ENCODE measurements at regions not wholly inside any gene's neighbourhood (a gene's known extent, or its start where the extent isn't known, plus 50 kb on each side); places are given as distances from the start of the nearest gene placed in this dataset.

GRCh38 chr13:76600081-76600480, 286.1 kb downstream of the KCTD12 start:
- TF ChIP-seq POLR2A (IDR thresholded peaks at IDR 0.05; ENCODE audit: control extremely low read depth in 1 of 2, low read depth in 2 of 2, low read length in 2 of 2) (no peak), TAF1 (IDR thresholded peaks at IDR 0.05; ENCODE audit: low read depth, low read length) (no peak), CTCF (IDR thresholded peaks at IDR 0.05; ENCODE audit: control extremely low read depth in 1 of 3, insufficient read depth in 1 of 3, low read depth in 1 of 3, low read length in 3 of 3) (no peak), USF2 (IDR thresholded peaks at IDR 0.05; ENCODE audit: low read length) (no peak), EZH2 (IDR thresholded peaks at IDR 0.05; ENCODE audit: low read depth, low read length, severe bottlenecking) (no peak), SIX5 (IDR thresholded peaks at IDR 0.05; ENCODE audit: low read depth, low read length) (no peak), SP2 (IDR thresholded peaks at IDR 0.05; ENCODE audit: low read length) (no peak)

All from H1 (cell line).